ENCODE measurements at regions not wholly inside any gene's neighbourhood (a gene's known extent, or its start where the extent isn't known, plus 50 kb on each side); places are given as distances from the start of the nearest gene placed in this dataset.

DNA sequence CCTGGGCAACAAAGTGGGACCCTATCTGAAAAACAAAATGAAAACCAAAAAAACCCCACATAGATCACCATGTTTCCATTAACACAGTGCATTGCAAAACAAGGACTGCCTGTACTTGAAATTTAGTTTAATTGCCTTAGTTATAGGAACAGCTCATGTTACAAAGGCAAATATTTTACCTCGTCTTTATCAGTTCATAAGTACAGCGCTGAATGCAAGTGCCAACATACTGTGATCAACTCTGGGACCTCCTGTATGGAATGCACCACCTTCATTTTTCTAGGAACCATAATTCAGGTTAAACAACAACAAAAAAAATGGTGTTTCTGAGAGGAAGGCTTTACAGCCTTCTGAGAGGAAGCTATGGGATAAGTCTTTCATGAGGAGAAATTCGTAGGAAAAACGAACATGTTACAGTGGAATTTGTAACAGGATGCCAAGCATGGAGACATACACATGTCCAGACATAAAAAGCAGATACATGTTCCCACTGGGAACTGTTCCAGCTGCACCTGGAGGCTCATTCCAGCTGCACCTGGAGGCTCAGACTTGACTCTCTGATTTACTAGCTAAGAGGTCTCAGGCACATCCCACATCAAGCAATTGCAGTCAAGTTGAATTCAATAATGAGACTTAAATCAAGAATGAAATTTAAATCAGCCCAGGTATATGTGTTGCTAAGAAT is 821.3 kb downstream of the NLGN4Y start:
- TF ChIP-seq POLR2A (IDR thresholded peaks at IDR 0.05; ENCODE audit: low read depth, low read length): no peak
- FAIRE-seq: no peak
- no peak for DNase-seq (ENCODE audit: insufficient read length, low spot score)

DNA sequence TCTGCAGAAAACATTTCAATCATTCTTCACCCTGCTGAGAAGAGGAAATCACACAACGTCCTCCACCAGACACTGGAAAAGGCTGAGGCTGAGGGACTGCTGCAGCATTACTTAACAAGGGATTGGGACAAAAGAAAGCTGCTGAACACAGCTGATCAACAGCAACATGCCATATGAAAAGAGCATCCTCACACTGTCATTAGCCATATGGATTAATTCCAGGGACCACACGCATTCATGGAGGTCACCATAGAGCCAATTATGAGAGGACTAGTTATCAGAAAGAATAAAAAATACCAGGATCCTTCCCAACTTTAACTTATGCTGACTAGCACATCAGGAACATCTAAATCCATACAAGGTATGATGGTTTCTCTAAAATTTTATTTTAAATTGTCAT is 825.0 kb downstream of the NLGN4Y start:
- no peak for TF ChIP-seq POLR2A (IDR thresholded peaks at IDR 0.05; ENCODE audit: low read depth, low read length)
- no peak for DNase-seq (ENCODE audit: insufficient read length, low spot score)
- no peak for FAIRE-seq

DNA sequence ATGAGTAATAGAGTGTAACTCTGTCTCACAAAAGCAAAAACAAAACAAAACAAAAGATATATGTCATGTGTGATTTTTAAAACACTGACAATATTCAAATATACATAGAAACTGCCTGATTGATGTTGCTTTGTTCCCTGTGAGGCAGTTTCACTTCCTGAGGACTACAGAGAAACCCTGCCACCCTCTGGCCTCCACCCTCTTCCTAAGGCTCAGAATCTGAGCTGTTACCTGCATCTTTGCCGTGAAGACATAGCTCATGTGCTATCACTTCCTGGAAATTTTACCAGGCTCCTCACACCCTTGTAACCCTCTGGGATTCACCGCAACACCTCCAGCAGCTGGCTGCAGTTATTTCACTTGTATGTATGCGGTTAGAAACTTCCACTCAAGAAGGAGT is 831.0 kb downstream of the NLGN4Y start:
- no peak for TF ChIP-seq POLR2A (IDR thresholded peaks at IDR 0.05; ENCODE audit: low read depth, low read length)
- DNase-seq (ENCODE audit: insufficient read length, low spot score) (no peak), FAIRE-seq (no peak)

DNA sequence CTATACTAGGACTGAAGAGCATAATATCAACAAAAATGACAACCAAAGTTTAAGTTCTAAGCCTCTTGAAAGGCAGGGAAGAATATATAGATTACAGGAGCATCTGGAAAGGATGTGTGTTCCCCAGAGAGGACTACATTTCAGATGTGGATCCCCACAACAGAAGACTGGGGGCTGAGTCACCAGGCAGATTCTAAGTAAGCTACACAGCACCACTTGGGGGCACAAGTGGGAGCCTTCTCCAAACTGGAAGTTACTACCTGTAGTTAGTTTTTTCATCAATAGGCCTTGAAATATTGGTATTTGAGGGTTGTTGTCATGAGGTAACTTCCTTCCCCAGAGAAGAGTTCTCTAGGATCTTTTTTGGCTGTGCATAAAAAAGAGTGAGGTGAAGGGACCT is 836.1 kb downstream of the NLGN4Y start:
- FAIRE-seq (no peak), DNase-seq (ENCODE audit: insufficient read length, low spot score) (no peak)
- TF ChIP-seq POLR2A (IDR thresholded peaks at IDR 0.05; ENCODE audit: low read depth, low read length): no peak

DNA sequence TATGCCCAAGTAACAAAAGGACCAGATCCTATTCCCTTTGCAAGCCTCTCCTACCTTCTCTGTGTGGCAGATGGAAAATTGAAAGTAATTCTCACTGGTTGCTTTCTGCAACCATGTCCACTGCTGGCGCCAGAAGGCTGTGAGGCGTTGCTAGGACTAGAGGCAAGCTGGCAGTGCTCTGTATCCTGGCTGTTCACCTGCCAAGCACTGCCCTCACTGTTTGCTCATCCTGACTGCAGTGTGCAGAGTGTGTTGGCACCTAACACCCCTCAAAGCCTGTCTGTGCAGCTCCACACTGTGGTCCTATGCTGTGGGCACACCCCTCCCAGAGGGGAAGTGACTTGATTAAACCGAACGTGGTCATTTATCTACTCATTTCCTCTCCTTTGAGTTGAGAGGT is 840.7 kb downstream of the NLGN4Y start:
- TF ChIP-seq POLR2A (IDR thresholded peaks at IDR 0.05; ENCODE audit: low read depth, low read length): no peak
- FAIRE-seq (no peak), DNase-seq (ENCODE audit: insufficient read length, low spot score) (no peak)

DNA sequence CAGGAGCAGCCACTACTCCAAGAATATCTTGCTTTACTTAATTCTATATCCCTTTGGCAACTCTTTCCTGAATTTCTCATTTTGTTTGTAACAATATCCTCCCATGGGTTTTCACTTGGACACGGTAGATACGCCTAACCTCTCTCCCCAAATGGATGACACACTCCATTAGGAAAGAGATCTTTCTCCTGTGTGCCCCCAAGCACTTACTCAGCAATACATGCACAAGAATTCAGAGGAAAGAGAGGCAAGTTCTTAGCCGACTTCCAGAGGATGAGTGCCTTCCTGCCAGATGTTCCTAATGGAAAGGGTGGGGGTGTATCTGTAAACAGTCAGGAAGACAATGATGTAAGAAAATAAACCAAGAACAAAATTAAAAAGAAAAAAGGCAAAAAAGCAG is 844.5 kb downstream of the NLGN4Y start:
- FAIRE-seq (no peak), DNase-seq (ENCODE audit: insufficient read length, low spot score) (no peak)
- TF ChIP-seq POLR2A (IDR thresholded peaks at IDR 0.05; ENCODE audit: low read depth, low read length): no peak

DNA sequence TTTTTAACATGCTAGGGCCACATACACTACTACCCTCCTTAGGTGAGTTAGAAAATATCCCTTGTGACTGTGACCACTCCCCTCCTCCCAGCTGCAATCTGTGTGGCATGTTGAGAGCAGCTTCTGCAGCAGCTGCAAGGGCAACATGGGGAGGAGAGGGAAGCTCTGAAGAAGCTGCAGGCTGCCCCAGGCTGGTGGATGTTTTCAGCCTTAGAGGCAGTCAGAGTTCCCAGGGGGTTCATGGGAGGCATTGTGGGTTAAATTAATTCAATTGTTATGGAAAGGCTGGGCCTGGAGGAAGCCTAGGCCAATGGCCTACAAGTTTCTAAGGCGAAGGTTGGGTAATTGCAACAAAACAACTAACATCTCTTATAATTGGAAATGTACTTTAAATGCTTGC is 860.8 kb downstream of the NLGN4Y start:
- FAIRE-seq: no peak
- TF ChIP-seq POLR2A (IDR thresholded peaks at IDR 0.05; ENCODE audit: low read depth, low read length): no peak
- DNase-seq (ENCODE audit: insufficient read length, low spot score): no peak

DNA sequence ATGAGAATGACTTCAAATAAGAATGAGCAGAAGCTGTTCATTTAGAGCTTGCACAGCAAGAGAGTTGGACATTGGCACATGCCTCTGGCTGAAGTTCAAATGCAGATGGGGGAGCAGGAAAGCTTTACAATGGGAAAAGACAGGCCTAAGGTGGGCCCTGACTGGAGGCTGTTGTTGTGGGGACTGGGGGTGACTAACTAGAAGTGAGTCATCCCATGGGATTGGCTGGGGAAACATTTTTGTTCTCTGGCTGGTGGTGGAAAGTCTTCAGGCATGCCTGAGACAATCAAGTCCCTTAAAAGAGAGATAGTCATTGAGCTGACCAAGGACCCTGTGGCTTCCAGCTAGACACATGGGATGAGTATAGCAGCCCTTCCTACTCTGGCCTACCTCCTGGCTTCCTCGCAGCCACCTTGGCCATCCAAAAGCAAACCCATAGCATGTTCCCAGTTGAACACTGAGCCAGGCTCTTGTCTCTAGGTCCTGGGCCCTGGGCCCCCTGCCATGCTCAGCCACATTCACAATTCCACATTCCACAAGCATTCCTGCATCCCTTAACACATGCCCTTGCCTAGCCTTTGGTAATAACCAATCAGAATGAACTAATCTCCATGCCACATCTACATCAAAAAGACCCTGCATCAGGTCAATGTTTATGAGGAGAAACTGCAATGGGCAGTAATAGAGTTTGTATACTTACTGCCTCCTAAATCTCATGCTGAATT is 873.4 kb downstream of the NLGN4Y start:
- DNase-seq (ENCODE audit: insufficient read length, low spot score): no peak
- no peak for FAIRE-seq
- no peak for TF ChIP-seq POLR2A (IDR thresholded peaks at IDR 0.05; ENCODE audit: low read depth, low read length)

DNA sequence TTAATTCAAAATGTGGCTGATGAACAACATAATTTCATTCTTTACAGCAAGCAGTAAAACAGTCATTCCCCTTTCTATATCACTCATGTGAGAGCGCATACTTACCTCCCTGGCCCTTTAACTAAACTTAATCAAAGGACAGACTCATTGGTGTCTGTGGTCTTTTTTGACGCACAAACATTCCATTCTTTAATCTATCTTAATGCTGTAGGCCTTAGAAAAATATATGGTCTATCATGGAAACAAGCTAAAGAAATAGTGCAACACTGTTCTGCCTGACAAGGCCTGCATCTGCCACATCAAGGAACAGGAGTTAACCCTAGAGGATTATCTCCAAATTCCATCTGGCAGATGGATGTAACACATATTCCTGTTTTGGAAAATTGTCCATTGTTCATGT is 878.1 kb downstream of the NLGN4Y start:
- no peak for FAIRE-seq
- DNase-seq (ENCODE audit: insufficient read length, low spot score): no peak
- TF ChIP-seq POLR2A (IDR thresholded peaks at IDR 0.05; ENCODE audit: low read depth, low read length): no peak

DNA sequence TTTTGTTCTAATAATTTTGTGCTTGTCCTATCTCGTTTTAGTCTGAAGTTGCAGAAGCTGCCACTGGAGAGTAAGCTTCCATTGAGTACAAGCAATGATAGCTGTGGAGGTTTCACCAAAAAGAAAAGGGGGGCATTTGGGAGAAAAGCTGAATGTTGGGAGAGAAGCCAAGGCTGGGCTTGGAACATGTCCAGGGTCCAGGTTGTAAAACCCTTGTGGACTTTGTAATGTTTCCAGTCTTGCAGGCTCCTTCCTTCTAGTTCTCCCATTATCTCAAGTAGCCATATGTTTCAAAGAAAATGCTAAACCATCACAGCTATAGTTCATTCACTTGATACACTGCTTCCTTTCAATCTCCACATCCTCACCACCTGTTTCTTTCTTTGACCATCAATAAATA is 880.2 kb downstream of the NLGN4Y start:
- FAIRE-seq (no peak), DNase-seq (ENCODE audit: insufficient read length, low spot score) (no peak)
- no peak for TF ChIP-seq POLR2A (IDR thresholded peaks at IDR 0.05; ENCODE audit: low read depth, low read length)

DNA sequence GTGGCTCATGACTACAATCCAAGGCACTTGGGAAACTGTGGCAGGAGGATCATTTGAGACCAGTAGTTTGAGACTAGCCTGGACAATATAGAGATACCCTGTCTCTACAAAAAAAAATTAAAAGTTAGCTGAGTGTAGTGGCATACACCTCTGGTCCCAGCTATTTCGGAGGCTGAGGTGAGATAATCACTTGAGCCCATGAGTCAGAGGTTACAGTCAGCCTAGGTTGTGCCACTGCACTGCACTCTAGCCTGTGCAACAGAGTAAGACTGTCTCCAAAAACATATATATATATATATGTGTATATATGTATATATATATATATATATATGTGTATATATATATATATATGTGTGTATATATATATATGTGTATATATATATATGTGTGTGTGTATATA is 890.8 kb downstream of the NLGN4Y start:
- FAIRE-seq: no peak
- no peak for DNase-seq (ENCODE audit: insufficient read length, low spot score)
- no peak for TF ChIP-seq POLR2A (IDR thresholded peaks at IDR 0.05; ENCODE audit: low read depth, low read length)

DNA sequence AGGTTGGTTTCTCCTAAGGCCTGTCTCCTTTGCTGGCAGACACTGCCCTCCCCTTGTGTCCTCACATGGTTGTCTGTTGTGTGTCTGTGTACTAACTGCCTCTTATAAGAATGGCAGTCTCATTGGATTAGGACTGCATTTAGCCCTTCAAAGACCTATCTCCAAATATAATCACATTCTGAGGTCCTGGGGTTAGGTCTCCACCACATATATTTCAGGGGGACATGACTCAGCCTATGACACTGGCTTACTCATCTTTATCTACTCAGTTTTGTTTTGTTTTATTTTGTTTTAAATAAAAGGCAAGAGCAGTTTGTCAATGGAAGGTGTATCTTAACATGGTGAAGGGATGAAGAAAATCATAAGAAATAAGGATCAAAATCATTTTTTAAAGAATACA is 894.3 kb downstream of the NLGN4Y start:
- FAIRE-seq (no peak), DNase-seq (ENCODE audit: insufficient read length, low spot score) (no peak)
- TF ChIP-seq POLR2A (IDR thresholded peaks at IDR 0.05; ENCODE audit: low read depth, low read length): no peak

DNA sequence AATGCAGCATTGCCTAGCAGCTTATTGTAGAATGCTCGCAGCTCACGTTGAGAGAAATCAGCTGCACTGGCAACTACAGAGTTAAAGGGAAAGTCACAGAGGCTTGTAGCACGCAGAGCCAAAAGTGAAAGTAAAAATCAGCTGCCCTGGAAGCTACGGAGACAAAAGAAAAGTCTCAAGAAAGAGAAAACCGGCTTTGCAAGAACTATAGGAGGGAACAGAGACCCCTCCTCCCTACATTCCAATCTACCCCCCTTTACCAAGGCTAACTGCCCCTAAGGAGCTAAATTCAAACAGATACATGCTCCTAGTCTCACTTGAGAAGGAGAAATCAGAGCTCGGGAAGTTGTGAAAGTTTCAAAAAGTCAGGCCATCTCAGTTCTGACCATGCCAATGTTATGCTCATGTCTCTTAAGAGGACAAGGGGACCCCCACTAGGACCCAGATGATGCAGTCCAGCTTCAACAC is 900.4 kb downstream of the NLGN4Y start:
- DNase-seq (ENCODE audit: insufficient read length, low spot score): no peak
- no peak for FAIRE-seq
- no peak for TF ChIP-seq POLR2A (IDR thresholded peaks at IDR 0.05; ENCODE audit: low read depth, low read length)

DNA sequence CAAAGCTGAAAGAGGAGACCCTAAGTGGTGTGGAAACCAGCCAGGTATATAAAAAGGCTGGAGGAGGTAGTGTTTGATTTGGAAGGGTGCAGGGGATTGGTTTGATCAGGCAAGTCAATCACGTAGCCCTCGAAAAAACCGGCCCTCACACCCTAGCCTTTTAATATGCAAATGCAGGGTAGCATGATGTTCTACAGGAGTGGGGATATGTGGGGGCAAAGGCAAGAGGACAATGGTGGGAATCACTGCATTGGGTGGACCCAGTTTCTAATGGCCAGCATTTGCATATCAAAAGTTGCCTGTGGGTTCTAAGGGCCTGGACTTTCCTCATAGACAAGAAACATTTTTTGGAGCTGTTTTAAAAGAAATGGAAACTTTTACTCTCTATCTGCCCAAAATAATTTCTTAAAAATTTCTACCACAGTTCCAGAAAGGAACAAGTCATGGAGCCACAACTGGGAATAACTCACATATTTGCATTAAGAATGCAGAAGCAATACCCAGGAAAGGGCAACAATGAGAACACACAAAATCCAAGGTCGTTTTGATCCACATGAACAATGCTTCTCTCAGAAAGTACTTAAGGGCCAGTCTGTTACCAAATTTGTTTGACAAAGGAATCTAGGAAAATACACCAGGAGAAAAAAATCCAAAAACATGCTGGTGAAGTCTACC is 915.8 kb downstream of the NLGN4Y start:
- FAIRE-seq (no peak), DNase-seq (ENCODE audit: insufficient read length, low spot score) (no peak)
- no peak for TF ChIP-seq POLR2A (IDR thresholded peaks at IDR 0.05; ENCODE audit: low read depth, low read length)
